ENCODE measurements at regions not wholly inside any gene's neighbourhood (a gene's known extent, or its start where the extent isn't known, plus 50 kb on each side); places are given as distances from the start of the nearest gene placed in this dataset.
A peak's percentile ranks its signal among the peaks of the same experiment; 100 is the strongest.
"Not testable (repeated sequence)": the region's sequence is repeated elsewhere in the genome, so short reads cannot be mapped to it uniquely, and the experiment has no call there.

GRCh38 chr2:195535911-195536522, 121.0 kb upstream of the SLC39A10 start:
- no peak for DNase-seq

- DNase-seq = no peak
Observed at GRCh38 chr2:195534971-195535370, 122.1 kb upstream of the SLC39A10 start.

GRCh38 chr2:195533771-195534642, 123.0 kb upstream of the SLC39A10 start:
- DNase-seq = peak in 1 of 2 experiments; percentile 78

- peak in 1 of 2 experiments; percentile 8 for DNase-seq
Observed at GRCh38 chr2:195532628-195533271, 124.3 kb upstream of the SLC39A10 start.

GRCh38 chr2:195532255-195532627, 124.8 kb upstream of the SLC39A10 start:
- DNase-seq = no peak

- peak; percentile 86 to 88 for DNase-seq
Observed at GRCh38 chr2:195531754-195532153, 125.3 kb upstream of the SLC39A10 start.

GRCh38 chr2:195523242-195523641, 133.8 kb upstream of the SLC39A10 start:
- DNase-seq = not testable (repeated sequence)

- DNase-seq = no peak
Observed at GRCh38 chr2:195521589-195521988, 135.4 kb upstream of the SLC39A10 start.

GRCh38 chr2:195520671-195521155, 136.3 kb upstream of the SLC39A10 start:
- DNase-seq = no peak

- no peak for DNase-seq
Observed at GRCh38 chr2:195515551-195515950, 141.5 kb upstream of the SLC39A10 start.

- DNase-seq = no peak
Observed at GRCh38 chr2:195514365-195514764, 142.7 kb upstream of the SLC39A10 start.

GRCh38 chr2:195513119-195513518, 143.9 kb upstream of the SLC39A10 start:
- no peak for DNase-seq

GRCh38 chr2:195509551-195509950, 147.5 kb upstream of the SLC39A10 start:
- DNase-seq = no peak

GRCh38 chr2:195508139-195508455, 148.9 kb upstream of the SLC39A10 start:
- DNase-seq = no peak

- no peak for DNase-seq
Observed at GRCh38 chr2:195507447-195508138, 149.4 kb upstream of the SLC39A10 start.

- DNase-seq = no peak
Observed at GRCh38 chr2:195505701-195506100, 151.3 kb upstream of the SLC39A10 start.

- DNase-seq = no peak
Observed at GRCh38 chr2:195503208-195503607, 153.8 kb upstream of the SLC39A10 start.

GRCh38 chr2:195501746-195502145, 155.3 kb upstream of the SLC39A10 start:
- DNase-seq = no peak

- peak; percentile 9 to 80 for DNase-seq
Observed at GRCh38 chr2:195500879-195501278, 156.1 kb upstream of the SLC39A10 start.

- DNase-seq = no peak
Observed at GRCh38 chr2:195498839-195499490, 158.1 kb upstream of the SLC39A10 start.

- DNase-seq = no peak
Observed at GRCh38 chr2:195498176-195498575, 158.8 kb upstream of the SLC39A10 start.

- DNase-seq = no peak
Observed at GRCh38 chr2:195496991-195497390, 160.0 kb upstream of the SLC39A10 start.

GRCh38 chr2:195495966-195496365, 161.1 kb upstream of the SLC39A10 start:
- no peak for DNase-seq
